ENCODE measurements at regions not wholly inside any gene's neighbourhood (a gene's known extent, or its start where the extent isn't known, plus 50 kb on each side); places are given as distances from the start of the nearest gene placed in this dataset.

DNA sequence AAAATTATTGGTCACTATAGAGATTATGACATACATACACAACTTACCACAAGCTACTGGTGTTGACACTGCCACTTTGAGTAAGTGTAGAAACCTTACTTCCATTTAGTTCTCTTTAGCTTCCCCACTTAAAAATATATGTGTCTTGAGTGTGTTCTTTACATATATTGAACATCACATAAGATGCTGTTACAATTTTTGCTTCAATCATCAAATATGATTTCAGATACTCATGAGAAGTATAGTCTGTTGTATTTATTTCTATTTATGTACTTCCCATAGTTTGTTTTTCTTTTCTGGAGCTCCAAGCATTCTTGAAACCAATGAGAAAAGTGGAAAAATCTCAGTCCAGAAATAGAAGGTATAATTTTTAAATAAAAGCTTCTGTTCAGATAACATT lies 102.7 kb upstream of the SDK1 start:
- peaks cover 21% of the 10 kb centered on the region for H3K4me1 Mint-ChIP-seq (ENCODE audit: unreplicated experiment)
- no peak for DNase-seq (ENCODE audit: extremely low spot score, unreplicated experiment)
- peaks cover 18% of the 10 kb centered on the region for H3K27me3 Mint-ChIP-seq
- no peaks in the 10 kb centered on the region for H3K36me3 Mint-ChIP-seq
- peaks cover 12% of the 10 kb centered on the region for H3K9me3 Mint-ChIP-seq
- H3K4me3 Mint-ChIP-seq: no peak overlapping the region
- H3K27ac Mint-ChIP-seq: no peak overlapping the region
- TF ChIP-seq, protein P1, sequence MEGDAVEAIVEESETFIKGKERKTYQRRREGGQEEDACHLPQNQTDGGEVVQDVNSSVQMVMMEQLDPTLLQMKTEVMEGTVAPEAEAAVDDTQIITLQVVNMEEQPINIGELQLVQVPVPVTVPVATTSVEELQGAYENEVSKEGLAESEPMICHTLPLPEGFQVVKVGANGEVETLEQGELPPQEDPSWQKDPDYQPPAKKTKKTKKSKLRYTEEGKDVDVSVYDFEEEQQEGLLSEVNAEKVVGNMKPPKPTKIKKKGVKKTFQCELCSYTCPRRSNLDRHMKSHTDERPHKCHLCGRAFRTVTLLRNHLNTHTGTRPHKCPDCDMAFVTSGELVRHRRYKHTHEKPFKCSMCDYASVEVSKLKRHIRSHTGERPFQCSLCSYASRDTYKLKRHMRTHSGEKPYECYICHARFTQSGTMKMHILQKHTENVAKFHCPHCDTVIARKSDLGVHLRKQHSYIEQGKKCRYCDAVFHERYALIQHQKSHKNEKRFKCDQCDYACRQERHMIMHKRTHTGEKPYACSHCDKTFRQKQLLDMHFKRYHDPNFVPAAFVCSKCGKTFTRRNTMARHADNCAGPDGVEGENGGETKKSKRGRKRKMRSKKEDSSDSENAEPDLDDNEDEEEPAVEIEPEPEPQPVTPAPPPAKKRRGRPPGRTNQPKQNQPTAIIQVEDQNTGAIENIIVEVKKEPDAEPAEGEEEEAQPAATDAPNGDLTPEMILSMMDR (conservative IDR thresholded peaks at IDR 0.05): no peak

DNA sequence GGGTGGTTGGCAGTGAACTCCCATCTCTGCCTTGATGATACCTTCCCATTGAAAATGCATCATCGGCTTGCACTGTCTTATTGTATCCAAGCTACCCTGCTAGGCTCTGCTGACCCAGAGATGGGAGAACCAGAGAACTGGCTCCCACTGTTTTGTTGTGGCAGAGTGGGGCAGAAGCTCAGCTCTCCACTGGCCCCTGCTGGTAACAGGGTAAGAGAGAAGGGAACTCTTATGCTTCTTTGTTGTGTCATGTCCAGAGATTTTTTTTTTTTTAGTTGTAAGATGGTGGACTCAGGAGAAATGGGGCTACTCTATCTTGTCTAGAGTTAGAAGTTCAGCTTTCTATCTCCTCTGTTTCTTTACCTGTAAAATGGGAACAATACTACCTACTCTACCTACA lies 100.5 kb upstream of the SDK1 start:
- Mint-ChIP-seq H3K4me3 (no peak overlapping the region), H3K27me3 (peaks cover 21% of the 10 kb centered on the region), H3K27ac (no peak overlapping the region), H3K9me3 (peaks cover 6% of the 10 kb centered on the region), H3K36me3 (no peaks in the 10 kb centered on the region), H3K4me1 (ENCODE audit: unreplicated experiment) (peaks cover 11% of the 10 kb centered on the region)
- DNase-seq (ENCODE audit: extremely low spot score, unreplicated experiment): no peak
- TF ChIP-seq, protein P1 (conservative IDR thresholded peaks at IDR 0.05): peak; percentile 69

DNA sequence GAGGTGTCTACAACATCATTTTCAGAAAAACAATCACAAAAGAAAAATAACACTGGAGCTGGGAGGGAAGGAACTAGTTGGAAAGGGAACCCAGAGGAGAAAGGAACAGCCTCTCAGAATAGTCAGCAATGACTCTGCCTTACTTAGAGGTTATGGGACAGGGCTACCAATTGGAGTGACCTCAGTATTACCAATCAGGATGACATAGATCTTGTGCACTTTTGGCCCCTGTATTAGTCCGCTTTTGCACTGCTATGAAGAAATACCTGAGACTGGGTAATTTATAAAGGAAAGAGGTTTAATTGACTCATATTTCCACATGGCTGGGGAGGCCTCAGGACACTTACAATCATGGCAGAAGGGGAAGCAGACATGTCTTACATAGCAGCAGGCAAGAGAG lies 99.7 kb upstream of the SDK1 start:
- TF ChIP-seq, protein P1 (conservative IDR thresholded peaks at IDR 0.05): no peak
- DNase-seq (ENCODE audit: extremely low spot score, unreplicated experiment): no peak
- H3K27ac Mint-ChIP-seq: peak overlapping the region; percentile 4
- H3K4me1 Mint-ChIP-seq (ENCODE audit: unreplicated experiment): peaks cover 9% of the 10 kb centered on the region
- H3K36me3 Mint-ChIP-seq: no peaks in the 10 kb centered on the region
- peaks cover 6% of the 10 kb centered on the region for H3K9me3 Mint-ChIP-seq
- H3K4me3 Mint-ChIP-seq: no peak overlapping the region
- peaks cover 21% of the 10 kb centered on the region for H3K27me3 Mint-ChIP-seq

DNA sequence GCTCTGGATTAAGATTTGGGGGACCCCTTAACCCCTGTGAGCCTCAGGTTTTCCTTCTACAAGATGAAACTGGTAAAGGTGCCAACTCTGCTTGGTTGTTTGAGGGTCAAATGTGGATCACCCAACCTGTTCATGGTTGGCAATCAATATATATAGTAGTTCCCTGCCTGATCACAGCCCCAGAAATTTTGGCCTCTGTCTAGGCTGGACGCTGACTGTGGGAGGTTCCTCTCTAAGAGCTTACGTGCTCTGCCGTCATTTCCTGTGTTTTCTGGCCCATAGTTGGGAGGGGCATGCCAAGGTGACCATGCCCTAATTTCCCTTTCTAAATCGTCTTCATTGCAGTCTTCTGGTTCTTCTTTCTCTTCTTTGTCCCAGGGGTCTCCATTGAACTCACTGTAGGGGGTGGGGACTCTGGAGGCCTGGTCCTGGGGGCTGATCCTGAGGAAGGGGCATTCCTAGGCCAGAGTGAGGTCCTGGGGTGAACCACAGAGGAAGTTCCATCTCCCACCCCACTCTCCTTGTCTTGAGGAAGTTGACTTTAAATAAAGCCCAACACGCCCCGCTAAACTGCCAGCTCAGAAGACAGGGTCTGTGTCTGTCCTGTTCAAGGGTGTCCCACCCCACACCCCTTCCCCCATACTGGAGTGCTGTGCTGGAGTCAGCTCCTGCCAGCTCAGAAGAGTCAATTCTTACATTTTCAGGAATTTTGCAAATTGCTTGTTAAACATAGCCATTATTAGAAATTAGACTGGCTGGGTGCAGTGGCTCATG lies 98.9 kb upstream of the SDK1 start:
- TF ChIP-seq, protein P1 (conservative IDR thresholded peaks at IDR 0.05): no peak
- peaks cover 4% of the 10 kb centered on the region for H3K4me1 Mint-ChIP-seq (ENCODE audit: unreplicated experiment)
- peaks cover 20% of the 10 kb centered on the region for H3K27me3 Mint-ChIP-seq
- peak; percentile 32 for DNase-seq (ENCODE audit: extremely low spot score, unreplicated experiment)
- peaks cover 6% of the 10 kb centered on the region for H3K9me3 Mint-ChIP-seq
- no peaks in the 10 kb centered on the region for H3K36me3 Mint-ChIP-seq
- H3K4me3 Mint-ChIP-seq: no peak overlapping the region
- H3K27ac Mint-ChIP-seq: no peak overlapping the region

DNA sequence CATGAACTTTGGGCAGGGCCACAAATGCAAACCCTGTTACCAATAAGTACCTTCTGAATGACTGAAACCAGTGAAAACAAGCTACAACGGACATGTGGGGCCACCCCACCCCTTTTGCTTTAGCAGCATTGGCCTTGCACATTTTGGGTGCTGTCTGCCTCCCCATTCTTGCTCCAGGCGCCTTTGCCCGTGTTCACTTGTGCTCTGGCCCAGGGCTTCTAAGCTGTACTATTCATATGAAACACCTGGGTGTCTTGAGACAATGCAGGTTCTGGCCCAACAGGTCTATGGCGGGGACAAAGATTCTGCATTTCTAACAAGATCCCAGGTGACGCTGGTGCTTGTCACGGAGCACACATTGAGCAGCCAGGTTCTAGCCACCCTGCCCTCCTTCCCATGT lies 96.5 kb upstream of the SDK1 start:
- Mint-ChIP-seq H3K4me3 (no peak overlapping the region), H3K36me3 (no peaks in the 10 kb centered on the region), H3K27ac (no peak overlapping the region), H3K9me3 (peaks cover 4% of the 10 kb centered on the region), H3K4me1 (ENCODE audit: unreplicated experiment) (peaks cover 12% of the 10 kb centered on the region), H3K27me3 (peaks cover 14% of the 10 kb centered on the region)
- peak; percentile 36 for DNase-seq (ENCODE audit: extremely low spot score, unreplicated experiment)
- TF ChIP-seq, protein P1 (conservative IDR thresholded peaks at IDR 0.05): no peak
